K562 (cell line): ENCODE measurements at regions not wholly inside any gene's neighbourhood (a gene's known extent, or its start where the extent isn't known, plus 50 kb on each side); places are given as distances from the start of the nearest gene placed in this dataset.

Experiments
- BHLHE40 ChIP-seq: IDR thresholded peaks from 2 replicates; pipeline ENCODE4 v1.6.1; 2011; ENCODE audit warnings: low read length, improper control_type of control experiment
- GATAD2A ChIP-seq: fragments of 450-650 bp; IDR thresholded peaks from 2 replicates; pipeline ENCODE4 v1.6.1; 2017
- SMAD1 ChIP-seq: fragments of 150-350 bp; IDR thresholded peaks from 2 replicates; pipeline ENCODE4 v1.6.1; 2014; ENCODE audit warnings: low read length, low read depth; ENCODE audit not compliant: partially characterized antibody
- SMAD2 ChIP-seq: fragments of 150-350 bp; IDR thresholded peaks from 2 replicates; pipeline ENCODE4 v1.6.1; 2014; ENCODE audit warnings: low read depth, mild to moderate bottlenecking, low read length
- ZNF174 ChIP-seq: fragments of 250-450 bp; sonication (Bioruptor Pico); IDR thresholded peaks from 2 replicates; pipeline ENCODE4 v1.4.0; 2020; ENCODE audit warnings: mild to moderate bottlenecking
- ZNF780A ChIP-seq: fragments of 250-450 bp; sonication (Bioruptor Pico); IDR thresholded peaks from 2 replicates; pipeline ENCODE4 v1.5.0; 2021; ENCODE audit warnings: mild to moderate bottlenecking
- TF ChIP-seq, protein P1 (sequence below), 2 experiments: fragments of 450-650 bp; IDR thresholded peaks; 2 replicates each; pipeline ENCODE4 v1.6.1; 2016; ENCODE audit warnings: mild to moderate bottlenecking in 2 of 2, borderline replicate concordance in 1 of 2, low read depth in 1 of 2, moderate library complexity in 1 of 2

DNA sequence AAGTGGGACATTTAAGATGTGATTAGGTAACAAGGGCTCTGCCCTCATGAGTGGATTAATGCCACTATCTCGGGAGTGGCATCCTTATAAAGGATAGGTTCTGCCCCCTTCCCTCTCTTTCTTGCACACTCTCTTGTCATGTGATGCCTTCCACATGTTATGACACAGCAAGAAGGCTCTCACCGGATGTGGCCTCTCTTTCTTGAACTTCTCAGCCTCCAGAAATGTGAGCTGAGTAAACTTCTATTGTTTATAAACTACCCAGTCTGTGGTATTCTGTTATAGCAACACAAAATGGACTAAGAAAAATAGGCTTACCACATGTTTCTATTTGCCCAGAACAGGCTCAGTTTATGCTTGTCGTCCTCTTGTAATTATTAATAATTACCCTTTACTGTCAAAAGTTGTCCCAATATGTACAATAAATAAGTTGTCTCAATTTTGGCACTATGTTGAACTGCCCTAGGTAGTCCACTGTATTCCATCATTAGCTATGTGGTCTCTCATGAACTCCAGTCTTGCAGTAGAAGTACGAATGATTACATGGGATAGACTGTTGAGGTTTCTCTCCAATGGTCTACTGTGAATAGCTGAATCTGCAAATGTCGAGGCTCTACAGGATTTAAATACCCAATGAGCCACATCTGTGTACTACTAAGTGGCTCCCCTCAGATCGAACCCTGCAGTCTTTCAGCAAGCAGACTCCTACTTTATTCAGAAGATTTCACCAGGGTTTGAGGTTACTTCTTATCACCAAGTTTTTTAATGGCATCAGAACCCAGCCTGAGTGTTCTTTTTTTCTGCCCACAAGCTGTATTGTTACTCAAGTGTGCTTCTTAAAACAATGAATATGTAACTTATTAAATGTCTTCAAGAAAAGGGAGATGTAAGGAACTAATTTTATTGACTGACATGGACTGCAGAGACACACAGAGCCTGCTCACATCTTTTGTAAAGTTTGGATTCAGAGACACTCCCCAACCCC, 102.0 kb upstream of the LEF1 start (continued):
- TF ChIP-seq, protein P1, sequence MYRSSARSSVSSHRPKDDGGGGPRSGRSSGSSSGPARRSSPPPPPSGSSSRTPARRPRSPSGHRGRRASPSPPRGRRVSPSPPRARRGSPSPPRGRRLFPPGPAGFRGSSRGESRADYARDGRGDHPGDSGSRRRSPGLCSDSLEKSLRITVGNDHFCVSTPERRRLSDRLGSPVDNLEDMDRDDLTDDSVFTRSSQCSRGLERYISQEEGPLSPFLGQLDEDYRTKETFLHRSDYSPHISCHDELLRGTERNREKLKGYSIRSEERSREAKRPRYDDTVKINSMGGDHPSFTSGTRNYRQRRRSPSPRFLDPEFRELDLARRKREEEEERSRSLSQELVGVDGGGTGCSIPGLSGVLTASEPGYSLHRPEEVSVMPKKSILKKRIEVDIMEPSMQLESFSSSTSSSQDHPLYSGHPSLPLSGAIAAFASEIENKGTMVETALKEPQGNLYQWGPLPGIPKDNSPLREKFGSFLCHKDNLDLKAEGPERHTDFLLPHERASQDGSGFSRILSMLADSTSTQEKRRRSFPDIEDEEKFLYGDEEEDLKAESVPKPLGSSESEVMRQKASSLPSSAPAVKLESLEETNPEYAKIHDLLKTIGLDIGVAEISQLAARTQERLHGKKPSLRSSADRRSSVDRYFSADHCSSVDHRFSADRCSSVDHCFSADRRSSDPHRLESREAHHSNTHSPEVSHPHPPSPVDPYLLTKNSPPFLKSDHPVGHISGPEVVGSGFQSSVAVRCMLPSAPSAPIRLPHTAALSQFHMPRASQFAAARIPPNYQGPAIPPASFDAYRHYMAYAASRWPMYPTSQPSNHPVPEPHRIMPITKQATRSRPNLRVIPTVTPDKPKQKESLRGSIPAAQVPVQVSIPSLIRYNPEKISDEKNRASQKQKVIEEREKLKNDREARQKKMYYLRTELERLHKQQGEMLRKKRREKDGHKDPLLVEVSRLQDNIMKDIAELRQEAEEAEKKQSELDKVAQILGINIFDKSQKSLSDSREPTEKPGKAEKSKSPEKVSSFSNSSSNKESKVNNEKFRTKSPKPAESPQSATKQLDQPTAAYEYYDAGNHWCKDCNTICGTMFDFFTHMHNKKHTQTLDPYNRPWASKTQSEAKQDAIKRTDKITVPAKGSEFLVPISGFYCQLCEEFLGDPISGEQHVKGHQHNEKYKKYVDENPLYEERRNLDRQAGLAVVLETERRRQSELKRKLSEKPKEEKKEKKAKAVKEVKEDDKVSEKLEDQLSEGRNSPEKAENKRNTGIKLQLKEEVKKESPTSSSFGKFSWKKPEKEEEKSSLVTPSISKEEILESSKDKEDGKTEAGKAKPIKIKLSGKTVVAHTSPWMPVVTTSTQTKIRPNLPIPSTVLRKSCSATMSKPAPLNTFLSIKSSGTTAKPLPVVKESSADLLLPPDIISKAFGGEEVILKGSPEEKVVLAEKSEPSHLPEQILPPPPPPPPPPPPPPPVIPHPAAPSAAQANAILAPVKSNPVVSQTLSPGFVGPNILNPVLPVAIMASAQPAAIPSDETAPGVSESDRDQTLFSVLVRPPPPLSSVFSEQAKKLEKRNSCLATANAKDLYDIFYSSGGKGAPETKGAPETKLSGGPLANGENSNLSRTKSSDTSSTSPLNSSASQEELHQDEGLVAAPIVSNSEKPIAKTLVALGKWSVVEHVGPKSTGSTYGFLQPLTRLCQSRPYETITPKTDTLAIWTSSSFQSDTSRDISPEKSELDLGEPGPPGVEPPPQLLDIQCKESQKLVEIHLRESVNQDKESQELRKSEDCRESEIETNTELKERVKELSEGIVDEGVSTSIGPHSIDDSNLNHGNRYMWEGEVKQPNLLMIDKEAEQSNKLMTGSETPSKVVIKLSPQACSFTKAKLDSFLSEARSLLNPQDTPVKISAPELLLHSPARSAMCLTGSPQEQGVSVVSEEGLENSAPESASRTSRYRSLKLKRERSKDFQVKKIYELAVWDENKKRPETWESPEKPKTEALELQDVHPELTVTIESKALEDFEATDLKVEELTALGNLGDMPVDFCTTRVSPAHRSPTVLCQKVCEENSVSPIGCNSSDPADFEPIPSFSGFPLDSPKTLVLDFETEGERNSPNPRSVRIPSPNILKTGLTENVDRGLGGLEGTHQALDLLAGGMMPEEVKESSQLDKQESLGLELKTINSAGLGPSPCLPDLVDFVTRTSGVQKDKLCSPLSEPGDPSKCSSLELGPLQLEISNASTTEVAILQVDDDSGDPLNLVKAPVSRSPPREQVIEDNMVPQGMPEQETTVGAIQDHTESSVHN (IDR thresholded peaks at IDR 0.05; ENCODE audit: borderline replicate concordance in 1 of 2, low read depth in 1 of 2): no peak
- TF ChIP-seq ZNF174 (no peak), ZNF780A (CRISPR knock-in tag) (no peak), BHLHE40 (no peak), SMAD2 (no peak), GATAD2A (no peak), SMAD1 (no peak)
